OCI-LY7 (cell line): ENCODE measurements at regions not wholly inside any gene's neighbourhood (a gene's known extent, or its start where the extent isn't known, plus 50 kb on each side); places are given as distances from the start of the nearest gene placed in this dataset.

ENCODE experiments used
- BruUV-seq: library from RNA; stranded (reverse); fragments of 400-500 nt; replicated peaks from 2 replicates; lab custom pipeline; 2021; lab: Mats Ljungman, UMichigan
- CTCF ChIA-PET: fragments of 300-600 bp; sonication (Branson Sonifier 250); formaldehyde crosslinking; loops from one replicate; lab custom pipeline; 2022; ENCODE audit warnings: antibody characterized with exemption; ENCODE audit not compliant: unreplicated experiment; lab: Charles Lee
- POLR2A ChIA-PET: fragments of 300-600 bp; sonication (Branson Sonifier 250); formaldehyde crosslinking; loops from one replicate; lab custom pipeline; 2022; ENCODE audit warnings: antibody characterized with exemption; lab: Charles Lee
- DNase-seq: peaks from one replicate; pipeline ENCODE4 v3.0.0-alpha.2; 2015; ENCODE audit warnings: low spot score
- H2AFZ ChIP-seq: fragments of 200-600 bp; sonication (generic), shearing (Covaris generic); 2 replicates; pipeline ENCODE4 v1.6.1; 2014; ENCODE audit warnings: mild to moderate bottlenecking, antibody characterized with exemption, low read length, moderate library complexity
- H3K27ac ChIP-seq: fragments of 200-600 bp; sonication (generic); 2 replicates; pipeline ENCODE4 v1.5.1; 2014; ENCODE audit warnings: mixed run types, low read depth, mild to moderate bottlenecking, moderate library complexity, low read length, inconsistent platforms; ENCODE audit not compliant: poor library complexity, severe bottlenecking
- H3K36me3 ChIP-seq: fragments of 200-600 bp; sonication (generic); 2 replicates; pipeline ENCODE4 v1.6.1; 2014; ENCODE audit warnings: mild to moderate bottlenecking, antibody characterized with exemption, low read length, moderate library complexity, mixed read lengths; ENCODE audit not compliant: insufficient read depth
- H3K4me1 ChIP-seq: fragments of 200-600 bp; sonication (generic); 2 replicates; pipeline ENCODE4 v1.5.1; 2014; ENCODE audit warnings: mild to moderate bottlenecking, low read length; ENCODE audit not compliant: insufficient read depth, poor library complexity, severe bottlenecking
- H3K4me2 ChIP-seq: fragments of 200-600 bp; sonication (generic); 2 replicates; pipeline ENCODE4 v1.6.1; 2014; ENCODE audit warnings: mild to moderate bottlenecking, low read length
- H3K4me3 ChIP-seq: fragments of 200-600 bp; sonication (generic); 2 replicates; pipeline ENCODE4 v1.5.1; 2014; ENCODE audit warnings: mild to moderate bottlenecking, low read depth, low read length; ENCODE audit not compliant: poor library complexity, severe bottlenecking
- H3K79me2 ChIP-seq: fragments of 200-600 bp; sonication (generic); 2 replicates; pipeline ENCODE4 v1.6.1; 2016; ENCODE audit warnings: low read depth, mild to moderate bottlenecking, low read length, moderate library complexity, mixed read lengths; ENCODE audit not compliant: insufficient read depth
- H3K9me2 ChIP-seq: fragments of 200-600 bp; sonication (generic); 2 replicates; pipeline ENCODE4 v1.6.1; 2016; ENCODE audit warnings: mild to moderate bottlenecking, low read length, mixed read lengths; ENCODE audit not compliant: insufficient read depth
- H3K9me3 ChIP-seq: fragments of 200-600 bp; sonication (generic); 2 replicates; pipeline ENCODE4 v1.6.1; 2014; ENCODE audit warnings: mild to moderate bottlenecking, mixed run types, low read length, mixed read lengths
- H4K20me1 ChIP-seq: fragments of 200-600 bp; sonication (generic); 2 replicates; pipeline ENCODE4 v1.6.1; 2014; ENCODE audit warnings: mild to moderate bottlenecking, antibody characterized with exemption, low read length, moderate library complexity, mixed read lengths; ENCODE audit not compliant: insufficient read depth
- CTCF ChIP-seq: fragments of 200-600 bp; sonication (generic); conservative IDR thresholded peaks from 2 replicates; pipeline ENCODE4 v1.5.1; 2014; ENCODE audit warnings: mild to moderate bottlenecking, antibody characterized with exemption, low read length, moderate library complexity, mixed read lengths
- EZH2phosphoT487 ChIP-seq: fragments of 200-600 bp; sonication (generic); IDR thresholded peaks from 2 replicates; pipeline ENCODE4 v1.6.1; 2018; ENCODE audit warnings: low read depth, borderline replicate concordance, mild to moderate bottlenecking, mixed run types, antibody characterized with exemption, low read length, moderate library complexity, mixed read lengths
- intact Hi-C: fragments of 100-400 bp; cut with micrococcal nuclease; formaldehyde crosslinking; loops from one replicate; pipeline ENCODE4 v1.10.0; 2022; ENCODE audit not compliant: unreplicated experiment

- Histone ChIP-seq H3K4me2 (no peak overlapping the region), H2AFZ (no peak overlapping the region), H3K9me2 (no peaks in the 10 kb centered on the region), H3K4me3 (no peak overlapping the region), H3K36me3 (no peaks in the 10 kb centered on the region), H3K9me3 (no peaks in the 10 kb centered on the region), H3K4me1 (no peaks in the 10 kb centered on the region), H3K79me2 (no peaks in the 10 kb centered on the region), H3K27ac (no peak overlapping the region), H4K20me1 (no peaks in the 10 kb centered on the region)
- ChIA-PET POLR2A (no interaction called here), CTCF (no interaction called here)
- no peak for TF ChIP-seq EZH2phosphoT487
- 0 out of 2 replicates have a peak, but pooled peaks have one; percentile 4 for TF ChIP-seq CTCF
- no peak for DNase-seq
- intact Hi-C loops = no loop called here
- no TSS peak for BruUV-seq
Measured at GRCh38 chr16:80318107-80318506, 222.7 kb upstream of the DYNLRB2 start.

GRCh38 chr16:80317599-80318037 lies 223.2 kb upstream of the DYNLRB2 start:
- no peaks in the 10 kb centered on the region for H3K36me3 ChIP-seq
- H3K27ac ChIP-seq = no peak overlapping the region
- no peak overlapping the region for H3K4me2 ChIP-seq
- no peaks in the 10 kb centered on the region for H3K9me2 ChIP-seq
- H3K4me1 ChIP-seq = no peaks in the 10 kb centered on the region
- BruUV-seq = no TSS peak
- TF ChIP-seq CTCF = peak; percentile 44
- no peak for TF ChIP-seq EZH2phosphoT487
- no peaks in the 10 kb centered on the region for H3K9me3 ChIP-seq
- DNase-seq = no peak
- no peak overlapping the region for H2AFZ ChIP-seq
- POLR2A ChIA-PET = no interaction called here
- H3K79me2 ChIP-seq = no peaks in the 10 kb centered on the region
- no peaks in the 10 kb centered on the region for H4K20me1 ChIP-seq
- intact Hi-C loops = no loop called here
- CTCF ChIA-PET = no interaction called here
- H3K4me3 ChIP-seq = no peak overlapping the region

DNA sequence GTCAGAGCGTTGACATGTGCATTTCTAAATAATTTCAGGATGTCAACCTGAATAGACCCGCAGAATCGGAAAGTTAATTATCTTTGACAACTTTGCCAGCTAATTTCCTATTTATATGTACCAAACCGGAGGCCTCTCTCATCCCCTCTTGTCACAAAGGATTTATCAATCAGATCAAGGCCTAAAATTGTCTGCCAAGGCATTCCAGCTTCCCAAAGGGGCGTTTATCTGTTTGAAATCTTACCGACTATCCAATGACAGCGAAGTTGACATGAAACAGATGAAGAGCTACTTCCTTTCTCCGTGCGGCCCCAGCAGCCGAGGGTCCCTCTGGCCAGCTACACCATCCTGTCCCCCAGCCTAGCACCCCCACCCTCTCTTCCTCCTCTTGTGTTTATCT lies 223.7 kb upstream of the DYNLRB2 start:
- POLR2A ChIA-PET = no interaction called here
- Histone ChIP-seq H3K9me3 (no peaks in the 10 kb centered on the region), H3K79me2 (no peaks in the 10 kb centered on the region), H3K4me2 (no peak overlapping the region), H3K4me3 (no peak overlapping the region), H3K4me1 (no peaks in the 10 kb centered on the region), H3K9me2 (no peaks in the 10 kb centered on the region), H3K27ac (no peak overlapping the region), H3K36me3 (no peaks in the 10 kb centered on the region), H2AFZ (no peak overlapping the region), H4K20me1 (no peaks in the 10 kb centered on the region)
- DNase-seq = no peak
- no TSS peak for BruUV-seq
- CTCF ChIA-PET = no interaction called here
- TF ChIP-seq EZH2phosphoT487 (no peak), CTCF (no peak)
- intact Hi-C loops = no loop called here
